ENCODE measurements at regions not wholly inside any gene's neighbourhood (a gene's known extent, or its start where the extent isn't known, plus 50 kb on each side); places are given as distances from the start of the nearest gene placed in this dataset.

DNA sequence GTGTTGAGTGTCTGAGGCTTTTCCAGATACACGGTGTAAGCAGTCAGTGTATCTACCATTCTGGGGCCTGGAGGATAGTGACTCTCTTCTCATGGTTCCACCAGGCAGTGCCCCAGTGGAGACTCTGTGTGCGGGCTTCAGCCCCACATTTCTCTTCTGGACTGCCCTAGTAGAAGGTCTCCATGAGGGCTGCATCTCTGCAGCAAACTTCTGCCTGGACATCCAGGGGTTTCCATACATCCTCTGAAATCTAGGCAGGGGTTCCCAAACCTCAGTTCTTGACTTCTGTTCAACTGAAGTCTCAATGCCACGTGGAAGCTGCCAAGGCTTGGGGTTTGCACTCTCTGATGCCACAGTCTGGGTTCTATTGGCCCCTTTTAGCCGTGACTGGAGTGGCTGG is 256.6 kb upstream of the ITGA1 start:
- TF ChIP-seq SUZ12 (IDR thresholded peaks at IDR 0.05; ENCODE audit: low read length), result no peak
- no peak for TF ChIP-seq GTF2F1 (IDR thresholded peaks at IDR 0.05; ENCODE audit: borderline replicate concordance, low read depth, low read length)
- no peak for TF ChIP-seq ZNF274 (IDR thresholded peaks at IDR 0.05; ENCODE audit: borderline replicate concordance, extremely low read depth, low read length)
- TF ChIP-seq, protein P1, sequence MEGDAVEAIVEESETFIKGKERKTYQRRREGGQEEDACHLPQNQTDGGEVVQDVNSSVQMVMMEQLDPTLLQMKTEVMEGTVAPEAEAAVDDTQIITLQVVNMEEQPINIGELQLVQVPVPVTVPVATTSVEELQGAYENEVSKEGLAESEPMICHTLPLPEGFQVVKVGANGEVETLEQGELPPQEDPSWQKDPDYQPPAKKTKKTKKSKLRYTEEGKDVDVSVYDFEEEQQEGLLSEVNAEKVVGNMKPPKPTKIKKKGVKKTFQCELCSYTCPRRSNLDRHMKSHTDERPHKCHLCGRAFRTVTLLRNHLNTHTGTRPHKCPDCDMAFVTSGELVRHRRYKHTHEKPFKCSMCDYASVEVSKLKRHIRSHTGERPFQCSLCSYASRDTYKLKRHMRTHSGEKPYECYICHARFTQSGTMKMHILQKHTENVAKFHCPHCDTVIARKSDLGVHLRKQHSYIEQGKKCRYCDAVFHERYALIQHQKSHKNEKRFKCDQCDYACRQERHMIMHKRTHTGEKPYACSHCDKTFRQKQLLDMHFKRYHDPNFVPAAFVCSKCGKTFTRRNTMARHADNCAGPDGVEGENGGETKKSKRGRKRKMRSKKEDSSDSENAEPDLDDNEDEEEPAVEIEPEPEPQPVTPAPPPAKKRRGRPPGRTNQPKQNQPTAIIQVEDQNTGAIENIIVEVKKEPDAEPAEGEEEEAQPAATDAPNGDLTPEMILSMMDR (IDR thresholded peaks at IDR 0.05; ENCODE audit: control extremely low read depth in 1 of 3, insufficient read depth in 1 of 3, low read depth in 1 of 3, low read length in 3 of 3), result no peak
- TF ChIP-seq RAD21 (IDR thresholded peaks at IDR 0.05 in 1 of 2, conservative IDR thresholded peaks at IDR 0.05 in 1 of 2; ENCODE audit: low read depth in 2 of 2, low read length in 2 of 2), result no peak
- TF ChIP-seq POLR2A (IDR thresholded peaks at IDR 0.05; ENCODE audit: control extremely low read depth in 1 of 2, low read depth in 2 of 2, low read length in 2 of 2), result no peak
- TF ChIP-seq RNF2 (IDR thresholded peaks at IDR 0.05; ENCODE audit: borderline replicate concordance, low read depth, low read length, missing control alignments, poor library complexity, severe bottlenecking), result no peak
- no peak for TF ChIP-seq EZH2 (IDR thresholded peaks at IDR 0.05; ENCODE audit: low read depth, low read length, severe bottlenecking)
- no peak for TF ChIP-seq JUND (IDR thresholded peaks at IDR 0.05; ENCODE audit: low read length)
- no peak for TF ChIP-seq GABPA (IDR thresholded peaks at IDR 0.05; ENCODE audit: borderline replicate concordance, insufficient read depth, low read length)
- TF ChIP-seq HDAC2 (IDR thresholded peaks at IDR 0.05; ENCODE audit: borderline replicate concordance in 1 of 2, low read depth in 2 of 2, low read length in 2 of 2), result no peak

All from H1 (cell line).